HG03575 (cell line): ENCODE measurements at regions not wholly inside any gene's neighbourhood (a gene's known extent, or its start where the extent isn't known, plus 50 kb on each side); places are given as distances from the start of the nearest gene placed in this dataset.
"Not testable (repeated sequence)": the region's sequence is repeated elsewhere in the genome, so short reads cannot be mapped to it uniquely, and the experiment has no call there.

Source experiments
- ATAC-seq: cut with Tn5 transposase; IDR thresholded peaks from one replicate; pipeline ENCODE4 v1.9.1; 2021; ENCODE audit not compliant: unreplicated experiment, insufficient number of reproducible peaks, low FRiP score; ENCODE audit errors: extremely low read depth

DNA sequence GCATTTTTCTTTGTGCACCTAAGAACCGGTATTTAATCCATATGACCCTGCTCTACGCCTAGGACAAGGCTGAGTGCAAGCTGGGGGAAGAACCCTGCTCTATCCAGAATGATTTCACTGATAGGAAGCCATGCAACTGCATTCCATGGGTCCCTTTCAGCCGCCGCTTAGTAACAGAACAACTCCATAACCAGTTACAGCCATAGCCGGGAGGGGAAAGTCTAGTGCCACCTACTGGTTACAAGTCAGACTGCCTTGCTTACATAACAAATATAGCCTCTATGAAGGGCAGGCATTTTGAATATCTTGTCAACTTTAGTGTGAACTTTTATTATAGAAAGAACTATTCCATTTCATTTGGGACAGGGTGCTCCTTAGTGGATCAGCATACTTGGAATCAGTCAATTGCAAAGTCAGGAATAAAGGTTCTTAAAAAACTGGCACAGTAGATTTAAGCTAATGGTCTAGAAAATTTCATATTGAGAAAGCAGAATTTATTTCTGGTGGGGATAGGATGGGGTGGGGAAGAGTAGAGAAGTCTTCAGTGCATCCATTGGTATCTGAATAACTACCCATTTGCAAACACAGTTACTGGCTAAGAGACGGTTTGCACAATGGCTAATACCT is 521.7 kb downstream of the ADRA2A start:
- ATAC-seq = peak; percentile 63

DNA sequence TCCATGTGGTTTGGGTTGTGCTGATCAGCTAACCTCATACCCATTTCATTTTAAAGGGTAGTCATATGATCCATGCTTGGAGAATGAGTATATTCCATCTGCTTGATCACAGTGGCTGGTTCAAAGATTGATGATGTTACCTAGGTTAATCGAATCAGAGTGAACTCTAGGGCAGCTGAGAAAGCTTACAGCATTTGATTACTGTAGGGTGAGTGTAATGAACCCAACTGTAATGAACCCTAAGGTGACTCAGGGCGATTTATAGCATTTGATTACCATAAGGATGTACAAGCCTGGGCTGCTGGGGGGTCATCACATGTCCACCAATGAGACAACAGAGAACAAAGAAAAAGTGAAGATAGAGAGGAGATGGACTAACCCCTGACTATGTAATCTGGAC is 523.1 kb downstream of the ADRA2A start:
- no peak for ATAC-seq

DNA sequence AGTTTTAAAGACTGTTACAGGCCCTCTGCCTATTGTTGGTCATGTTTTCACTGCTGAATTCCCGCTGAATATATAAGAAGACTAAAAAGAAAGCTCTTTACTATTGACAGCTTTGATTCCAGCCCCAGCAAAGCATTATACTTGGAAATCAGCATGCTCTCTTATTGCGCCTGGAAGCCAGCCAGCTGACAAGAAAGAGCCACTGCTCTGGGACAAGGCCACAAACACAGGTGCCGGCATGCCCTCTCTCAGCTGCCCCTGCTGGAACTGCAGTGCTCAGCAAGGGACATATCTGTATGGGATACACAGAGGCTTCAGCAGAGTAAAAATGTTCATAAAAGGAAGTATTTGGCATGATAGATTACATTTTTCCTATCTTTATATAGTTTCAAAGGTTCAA is 523.9 kb downstream of the ADRA2A start:
- no peak for ATAC-seq

DNA sequence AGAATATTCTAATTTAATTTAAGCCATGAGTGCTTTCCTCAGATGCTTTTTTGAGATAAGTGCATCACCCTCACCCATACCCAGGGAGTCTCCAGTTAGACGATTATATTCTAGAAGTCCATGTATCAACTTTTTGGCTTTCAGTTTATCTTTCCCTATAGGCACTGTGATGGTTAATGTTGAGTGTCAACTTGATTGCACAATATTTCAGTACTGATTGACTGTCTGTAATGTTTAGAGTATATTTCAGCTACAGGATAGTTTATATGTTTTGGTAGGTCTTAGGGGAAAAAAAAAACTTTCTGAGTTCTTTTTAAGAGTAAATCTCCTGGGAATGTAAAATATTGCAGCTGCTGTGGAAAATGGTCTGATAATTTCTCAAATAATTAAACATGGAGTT is 535.4 kb downstream of the ADRA2A start:
- ATAC-seq = no peak

DNA sequence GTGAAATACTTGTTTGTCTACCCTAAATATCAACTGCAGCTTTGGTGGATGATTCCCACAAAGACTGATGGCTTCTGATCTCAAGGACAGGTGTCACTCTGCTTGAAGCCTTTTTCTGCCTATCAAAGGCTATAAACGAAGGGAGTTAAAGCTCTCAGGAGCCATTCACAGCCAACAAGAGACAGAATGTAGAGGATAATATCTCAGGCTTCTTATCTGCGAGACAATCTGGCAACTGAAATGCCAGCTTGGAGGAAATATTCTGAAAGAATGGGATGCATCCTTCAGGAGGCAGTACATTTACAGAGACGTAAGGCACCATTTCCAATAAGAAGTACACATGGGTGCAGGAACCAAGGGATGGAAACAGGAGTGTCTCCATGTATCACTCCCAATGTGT is 549.4 kb downstream of the GPAM start:
- ATAC-seq = no peak

DNA sequence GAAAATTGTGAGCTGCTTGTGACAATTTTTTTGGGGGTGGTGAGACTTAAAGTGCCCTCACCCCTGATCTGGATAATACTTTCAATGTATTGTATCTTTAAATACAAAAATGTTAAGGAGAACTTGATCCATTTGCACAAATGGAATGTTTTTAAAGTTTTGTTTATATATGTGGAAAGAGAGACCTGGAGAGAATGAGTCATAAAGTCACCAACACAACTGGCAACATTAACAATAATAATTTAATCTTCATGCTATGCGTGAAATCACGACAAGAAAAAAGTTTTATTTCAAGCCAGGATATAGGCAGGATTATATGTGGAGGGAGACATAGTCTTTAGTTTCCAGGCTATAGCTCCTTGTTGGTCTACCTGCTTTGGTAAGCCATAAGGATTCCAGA is 537.5 kb downstream of the GPAM start:
- ATAC-seq = no peak

DNA sequence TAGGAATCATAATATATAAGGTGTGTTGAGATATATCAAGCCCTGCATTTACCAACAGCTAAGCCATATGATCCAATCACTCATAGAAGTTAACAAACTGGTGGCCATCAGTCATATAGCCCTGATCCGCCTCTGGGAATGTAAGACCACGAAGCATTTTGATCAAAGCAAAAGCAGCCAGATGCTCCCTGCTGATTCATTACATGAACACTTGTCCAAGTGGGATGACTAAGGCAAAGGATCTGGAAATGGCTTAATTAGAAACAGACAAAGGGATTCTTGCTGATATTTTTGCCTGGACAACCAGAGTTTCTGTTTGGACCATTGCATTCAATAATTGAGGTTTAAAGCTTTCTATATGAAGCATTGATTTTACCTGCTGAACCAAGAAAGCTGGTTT is 535.5 kb downstream of the GPAM start:
- no peak for ATAC-seq

DNA sequence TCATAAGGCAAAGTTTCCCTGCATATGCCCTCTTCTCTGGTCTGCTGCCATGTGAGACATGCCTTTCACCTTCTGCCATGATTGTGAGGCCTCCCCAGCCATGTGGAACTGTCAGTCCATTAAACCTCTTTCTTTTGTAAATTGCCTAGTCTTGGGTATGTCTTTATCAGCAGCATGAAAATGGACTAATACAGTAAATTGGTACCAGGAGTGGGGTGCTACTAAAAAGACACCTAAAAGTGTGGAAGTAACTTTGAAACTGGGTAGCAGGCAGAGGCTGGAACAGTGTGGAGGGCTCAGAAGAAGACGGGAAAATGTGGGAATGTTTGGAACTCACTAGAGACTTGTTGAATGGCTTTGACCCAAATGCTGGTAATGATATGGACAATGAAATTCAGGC is 534.5 kb downstream of the GPAM start:
- not testable (repeated sequence) for ATAC-seq

DNA sequence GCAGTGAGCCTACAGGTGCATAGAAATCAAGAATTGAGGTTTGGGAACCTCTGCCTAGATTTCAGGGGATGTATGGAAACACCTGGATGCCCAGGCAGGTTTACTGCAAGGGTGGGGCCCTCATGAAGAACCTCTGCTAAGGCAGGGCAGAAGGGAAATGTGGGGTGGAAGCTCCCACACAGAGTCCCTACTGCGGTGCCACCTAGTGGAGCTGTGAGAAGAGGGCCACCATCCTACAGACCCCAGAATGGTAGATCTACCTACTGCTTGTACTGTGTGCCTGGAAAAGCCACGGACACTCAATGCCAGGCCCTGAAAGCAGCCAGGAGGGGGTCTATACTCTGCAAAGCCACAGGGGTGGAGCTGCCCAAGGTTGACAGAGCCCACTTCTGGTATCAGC is 533.5 kb downstream of the GPAM start:
- ATAC-seq = no peak

DNA sequence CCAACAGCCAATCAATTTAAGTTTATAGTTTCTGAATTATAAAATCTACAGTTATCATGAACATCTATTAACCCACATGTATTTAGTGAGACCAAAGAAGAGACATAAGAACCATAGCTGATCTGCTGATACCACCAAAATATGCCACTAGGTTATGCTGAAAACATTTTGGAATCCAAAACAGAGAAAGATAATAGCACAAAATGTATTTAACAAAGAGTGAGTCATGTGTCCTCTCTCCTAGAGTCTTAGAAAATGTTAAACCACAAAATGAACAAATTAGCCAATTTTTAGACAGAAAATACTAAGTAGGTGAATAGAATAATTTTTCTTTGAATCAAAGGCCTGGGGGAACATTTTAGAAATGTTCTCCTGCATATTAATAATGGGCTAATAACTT is 527.5 kb downstream of the GPAM start:
- no peak for ATAC-seq

DNA sequence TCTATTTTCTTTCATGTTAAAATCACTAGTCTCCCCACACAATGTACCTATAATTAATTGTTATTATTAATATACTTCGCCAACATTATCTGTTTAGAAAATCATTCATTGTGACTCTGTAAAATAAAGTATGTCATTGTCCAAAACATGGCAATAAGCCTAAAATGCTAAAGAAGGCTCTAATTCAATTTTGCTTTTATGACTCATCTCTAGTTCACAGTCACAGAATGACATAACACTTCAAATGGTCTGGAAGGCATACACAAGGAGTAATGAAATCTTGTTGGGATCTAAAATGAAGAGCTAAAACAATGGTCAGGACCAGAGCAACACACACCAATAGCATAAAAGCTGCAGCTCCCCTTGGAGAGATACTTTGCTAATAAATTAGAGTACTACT is 505.8 kb downstream of the GPAM start:
- no peak for ATAC-seq

DNA sequence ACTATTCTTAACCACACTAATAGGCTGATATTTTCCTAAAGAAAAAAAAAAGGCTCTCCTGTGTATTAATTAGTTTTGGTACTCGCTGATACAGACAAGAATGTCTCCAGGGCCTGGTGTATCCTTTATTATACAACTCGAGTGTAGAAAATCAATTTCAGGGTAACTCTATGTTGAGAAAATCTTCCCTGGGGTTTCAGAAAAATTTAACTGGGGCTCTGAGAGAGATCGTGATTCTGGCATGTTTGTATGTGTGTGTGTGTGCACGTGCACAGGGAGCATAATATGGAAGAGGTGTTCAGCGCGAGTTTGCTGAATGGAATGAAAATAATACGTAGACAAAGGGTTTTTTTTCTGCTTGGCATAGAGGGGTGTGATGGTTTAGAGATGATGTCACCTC is 496.8 kb downstream of the GPAM start:
- no peak for ATAC-seq

DNA sequence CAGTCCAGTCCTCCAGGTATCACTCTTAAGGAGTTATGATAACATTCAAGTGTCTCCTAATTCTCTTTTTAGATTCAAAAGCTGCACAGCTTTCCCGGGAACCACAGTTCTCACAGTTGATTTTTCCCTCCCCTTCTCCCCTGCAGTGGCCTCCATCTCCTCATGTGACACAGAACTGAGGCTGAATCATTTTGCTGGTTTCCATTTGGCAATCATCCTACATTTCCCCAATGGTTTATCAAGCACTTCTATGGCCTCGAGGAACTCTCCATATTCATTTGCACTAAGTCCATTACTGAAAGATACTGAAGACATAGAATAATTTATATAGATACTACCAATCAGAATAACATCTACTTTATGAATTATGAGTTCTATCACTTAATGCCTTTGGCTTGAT is 484.9 kb downstream of the GPAM start:
- no peak for ATAC-seq

DNA sequence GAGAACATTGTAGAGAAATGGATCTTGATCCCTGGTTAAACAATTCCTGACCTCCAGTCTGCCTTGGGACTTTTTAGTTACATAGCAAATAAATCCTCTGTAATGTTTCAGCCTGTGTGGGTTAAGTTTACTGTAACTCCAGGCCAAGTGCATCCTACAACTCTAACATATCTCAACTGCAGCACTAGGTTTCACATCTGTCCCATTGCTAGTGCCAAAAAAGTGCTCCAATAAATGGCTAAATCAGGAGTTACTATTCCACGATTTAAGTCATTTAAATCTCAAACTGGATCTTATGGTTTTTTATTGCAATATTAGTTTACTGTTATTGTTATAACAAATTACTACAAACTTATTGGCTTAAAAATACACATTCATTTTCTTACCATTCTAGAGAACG is 479.6 kb downstream of the GPAM start:
- ATAC-seq = no peak

DNA sequence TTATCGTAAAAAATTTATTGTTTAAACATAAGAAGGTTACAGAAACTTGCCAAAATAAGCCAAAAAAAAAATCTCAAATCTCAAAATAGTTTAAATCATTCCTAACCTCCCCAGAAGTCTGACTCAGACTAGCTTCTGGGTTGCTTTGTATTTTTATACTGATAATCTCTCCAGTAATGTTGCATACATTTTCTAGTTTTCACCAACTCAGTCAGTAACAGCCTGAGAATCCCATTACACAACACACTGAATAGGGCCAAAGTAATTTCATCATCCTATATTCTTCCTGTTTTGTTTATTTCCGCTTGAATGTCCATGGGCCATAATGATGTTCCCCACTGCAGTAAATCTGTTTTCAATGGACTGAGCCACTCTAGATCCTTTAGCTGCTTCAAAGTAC is 478.5 kb downstream of the GPAM start:
- no peak for ATAC-seq

DNA sequence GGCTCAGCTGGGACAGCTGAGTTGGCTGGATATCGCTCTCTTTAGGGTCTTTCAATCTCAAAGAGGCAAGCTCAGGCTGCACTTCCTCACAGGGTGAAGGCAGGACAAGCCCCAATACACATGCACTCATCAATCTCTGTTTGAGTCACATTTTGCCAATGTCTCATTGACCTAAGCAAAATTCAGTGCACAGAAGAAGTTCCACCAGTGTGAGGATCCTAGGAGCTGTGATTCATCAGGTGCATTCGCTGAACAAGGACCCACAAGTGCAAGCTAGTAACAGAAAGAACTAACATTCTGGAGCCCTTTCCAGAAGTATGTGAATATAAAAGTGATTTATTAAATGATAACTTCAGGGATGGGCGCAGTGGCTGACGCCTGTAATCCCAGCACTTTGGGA is 477.2 kb downstream of the GPAM start:
- ATAC-seq = no peak

DNA sequence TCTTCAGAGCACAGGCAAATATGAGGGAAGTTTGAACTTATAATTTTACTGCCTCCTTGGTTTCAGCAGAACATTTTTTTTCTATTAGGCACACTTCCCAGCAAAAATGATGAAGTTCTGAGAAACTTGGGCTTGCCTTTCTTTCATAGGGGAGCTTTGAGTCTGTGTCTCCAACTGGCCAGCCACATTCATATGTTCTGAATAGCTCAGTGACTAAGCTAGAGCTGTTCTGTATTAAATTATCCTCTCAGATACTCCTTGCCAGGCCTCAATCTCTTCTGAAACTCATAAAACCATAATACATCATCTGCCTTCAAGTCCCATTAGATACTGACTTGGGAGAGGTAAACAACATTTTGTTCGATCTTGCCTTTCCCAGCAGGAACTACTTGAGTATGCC is 476.5 kb downstream of the GPAM start:
- no peak for ATAC-seq

DNA sequence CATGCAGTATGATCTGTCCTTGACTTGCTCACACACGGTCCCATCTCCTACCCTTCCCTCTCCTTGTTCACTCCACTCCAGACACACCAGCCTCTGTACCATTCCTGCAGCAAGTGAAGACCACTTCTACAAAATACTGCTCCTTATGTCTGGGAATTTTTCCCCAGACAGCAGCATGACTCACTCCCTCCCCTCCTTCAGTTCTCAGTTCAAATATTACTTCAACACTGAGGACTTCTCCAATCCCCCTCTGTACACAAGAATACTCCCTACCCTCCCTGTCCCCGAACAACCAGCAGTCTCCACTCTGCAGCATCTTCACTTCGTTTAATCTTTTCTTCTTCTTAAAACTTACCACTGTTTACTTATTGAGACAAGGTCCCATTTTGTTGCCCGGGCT is 474.0 kb downstream of the GPAM start:
- ATAC-seq = no peak

DNA sequence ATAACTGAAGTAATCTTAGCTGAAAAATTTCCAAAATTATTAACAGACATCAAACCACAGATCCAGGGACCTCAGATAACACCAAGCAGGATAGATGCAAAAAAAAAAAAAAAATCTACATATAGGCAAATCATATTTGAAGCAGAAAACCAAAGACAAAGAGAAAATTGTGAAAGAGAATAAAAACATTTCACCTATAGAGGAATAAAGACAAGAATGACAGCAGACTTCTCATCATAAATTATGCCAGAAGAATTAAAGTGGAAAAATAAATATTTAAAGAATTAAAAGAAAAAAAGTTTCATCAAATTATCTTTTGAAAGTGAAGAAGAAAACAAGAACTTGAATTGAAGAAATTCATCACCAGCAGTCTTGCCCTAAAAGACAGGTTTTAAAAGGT is 467.5 kb downstream of the GPAM start:
- ATAC-seq = no peak

DNA sequence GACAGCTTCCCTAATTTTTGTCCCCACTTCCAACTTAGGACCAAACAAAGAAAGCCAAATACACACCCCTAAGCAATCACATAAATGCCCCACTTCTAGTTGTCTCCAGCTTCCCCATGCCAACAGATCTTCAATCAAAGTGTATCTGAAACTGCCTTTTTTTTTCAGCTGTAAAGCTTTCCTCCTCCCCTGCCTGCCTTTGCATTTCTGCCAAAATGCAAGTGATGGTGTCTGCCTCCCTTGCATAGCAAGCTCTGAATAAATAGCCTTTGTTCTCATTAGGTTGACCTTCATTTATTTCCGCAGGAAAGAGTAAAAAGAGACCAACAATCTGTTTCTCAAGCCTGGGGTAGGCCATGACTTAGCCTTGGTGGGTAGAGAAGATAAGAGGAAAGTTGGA is 459.4 kb downstream of the GPAM start:
- no peak for ATAC-seq

DNA sequence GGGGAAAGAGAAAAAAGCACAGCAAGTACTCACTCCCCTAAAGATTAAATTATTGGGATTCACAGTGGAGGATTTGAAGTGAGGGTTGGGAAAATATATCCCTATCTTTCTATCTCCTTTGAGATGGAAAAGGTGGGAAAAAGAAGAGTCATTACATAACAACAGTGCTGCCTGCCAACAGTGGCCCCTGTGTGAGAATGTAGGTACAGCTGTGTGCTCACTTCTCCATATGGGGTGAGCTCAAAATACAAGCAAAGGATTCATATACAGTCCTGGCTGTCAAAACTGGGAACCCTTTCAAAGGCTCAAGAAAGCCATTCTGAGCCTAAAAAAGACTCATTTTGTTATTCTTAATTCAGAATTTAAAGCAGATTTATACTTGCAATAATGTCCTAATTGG is 458.5 kb downstream of the GPAM start:
- no peak for ATAC-seq
